Activated gamma-delta T cell treated with anti-CD3 and anti-CD28 coated beads, Interleukin-2, amount 50 U/mL, for 16 hours (primary cell): ENCODE measurements at regions not wholly inside any gene's neighbourhood (a gene's known extent, or its start where the extent isn't known, plus 50 kb on each side); places are given as distances from the start of the nearest gene placed in this dataset.
"Not testable (repeated sequence)": the region's sequence is repeated elsewhere in the genome, so short reads cannot be mapped to it uniquely, and the experiment has no call there.

Source experiments
- DNase-seq: peaks from one replicate; pipeline ENCODE4 v3.0.0-alpha.2; 2020; ENCODE audit warnings: low read depth

DNA sequence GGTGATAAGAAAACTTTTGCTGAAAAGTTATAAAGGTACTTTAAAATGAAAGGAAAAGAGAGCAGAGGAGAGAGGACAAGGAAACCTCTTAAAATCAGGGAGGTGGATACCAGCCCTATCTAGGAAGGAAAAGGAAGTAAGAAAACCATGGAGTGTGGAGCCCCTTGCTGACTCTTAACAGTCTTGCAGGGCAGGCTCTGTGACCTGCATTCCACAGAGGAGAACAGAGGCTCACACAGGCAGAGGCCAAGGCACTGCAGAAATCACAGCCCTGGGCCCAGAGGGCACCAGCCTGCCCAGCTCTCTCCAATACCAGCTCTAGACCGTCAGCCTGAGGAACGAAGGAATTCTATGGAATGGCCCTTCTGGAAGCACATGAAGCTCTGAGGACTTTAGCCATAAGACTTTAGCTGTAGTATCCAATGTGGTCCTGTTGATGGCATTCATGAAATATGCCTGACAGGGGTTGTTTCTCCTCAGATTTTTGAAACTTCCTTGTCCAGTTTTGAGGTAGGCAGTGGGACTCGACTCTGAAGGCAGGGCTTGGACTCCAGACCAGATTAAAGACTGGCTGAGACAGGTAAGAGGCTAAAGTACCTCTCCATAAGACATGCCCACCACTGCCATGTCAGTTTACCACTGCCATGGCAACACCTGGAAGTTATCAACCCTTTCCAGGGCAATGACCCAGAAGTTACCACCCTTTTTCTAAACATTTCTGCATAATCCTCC, 216.3 kb downstream of the ANAPC1 start:
- DNase-seq = no peak

DNA sequence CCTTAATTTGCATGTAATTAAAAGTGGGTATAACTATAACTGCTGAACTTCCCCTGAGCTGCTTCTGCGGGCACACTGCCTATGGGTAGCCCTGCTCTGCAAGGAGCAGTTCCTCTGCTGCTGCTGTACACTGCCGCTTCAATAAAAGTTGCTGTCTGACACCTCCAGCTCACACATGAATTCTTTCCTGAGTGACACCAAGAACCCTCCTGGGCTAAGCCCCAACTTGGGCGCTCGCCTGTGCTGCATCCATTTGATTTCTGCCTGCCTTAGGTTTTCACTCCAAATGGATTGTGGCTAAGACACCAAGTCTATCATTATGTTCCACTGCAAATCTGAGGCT, 215.7 kb downstream of the ANAPC1 start:
- no peak for DNase-seq

DNA sequence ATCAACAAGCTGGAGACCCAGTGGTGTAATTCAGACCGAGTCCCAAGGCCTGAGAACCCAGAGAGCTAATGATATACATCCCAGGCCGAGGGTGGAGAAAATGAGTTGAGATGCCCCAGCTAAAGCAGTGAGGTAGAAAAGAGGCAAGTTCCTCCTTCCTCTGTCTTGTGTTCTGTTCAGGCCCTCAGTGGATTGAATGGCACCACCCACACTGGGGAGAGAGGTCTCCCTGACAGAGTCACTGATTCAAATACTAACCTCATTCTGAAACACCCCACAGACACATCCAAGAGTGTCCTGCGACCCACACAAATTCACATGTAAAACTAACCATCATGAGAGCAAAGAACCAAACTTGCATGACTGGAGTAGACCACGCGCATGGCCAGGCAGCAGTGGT, 215.3 kb downstream of the ANAPC1 start:
- DNase-seq = no peak

DNA sequence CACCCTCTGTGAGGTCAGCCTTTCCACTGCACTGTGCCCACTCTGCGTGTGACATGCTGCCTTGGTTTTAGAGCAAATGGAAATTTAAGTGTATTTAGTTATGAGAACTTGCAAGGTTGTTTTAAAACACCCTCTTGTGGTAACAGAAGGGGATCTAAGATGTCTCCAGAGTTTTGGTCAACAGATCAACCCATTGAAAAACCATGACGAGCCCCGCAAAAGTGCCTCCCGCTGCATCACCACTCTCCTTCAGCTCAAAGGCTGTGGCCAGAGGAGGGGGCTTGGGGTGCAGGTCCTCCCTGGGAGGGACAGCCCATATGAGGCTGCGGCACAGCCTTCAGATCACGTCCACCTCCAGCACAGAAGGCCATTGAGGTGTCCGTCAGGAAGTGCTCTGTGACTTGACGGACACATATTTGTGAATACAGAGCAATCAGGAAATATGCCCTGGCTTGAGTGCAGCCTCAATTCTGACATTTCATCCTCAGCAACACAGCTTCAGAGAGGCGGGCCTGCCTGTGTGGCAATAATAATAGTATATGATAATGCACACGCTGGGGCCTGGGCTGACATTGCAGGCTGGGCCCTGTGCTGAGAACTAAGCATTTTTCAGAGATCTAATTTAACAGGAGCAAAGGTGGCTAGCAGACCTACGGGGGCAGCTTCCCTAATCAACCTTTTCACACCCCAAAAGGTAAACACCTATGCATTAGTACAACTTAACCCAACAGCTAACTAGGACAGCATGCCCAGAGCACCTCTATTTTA, 213.9 kb downstream of the ANAPC1 start:
- DNase-seq = no peak

DNA sequence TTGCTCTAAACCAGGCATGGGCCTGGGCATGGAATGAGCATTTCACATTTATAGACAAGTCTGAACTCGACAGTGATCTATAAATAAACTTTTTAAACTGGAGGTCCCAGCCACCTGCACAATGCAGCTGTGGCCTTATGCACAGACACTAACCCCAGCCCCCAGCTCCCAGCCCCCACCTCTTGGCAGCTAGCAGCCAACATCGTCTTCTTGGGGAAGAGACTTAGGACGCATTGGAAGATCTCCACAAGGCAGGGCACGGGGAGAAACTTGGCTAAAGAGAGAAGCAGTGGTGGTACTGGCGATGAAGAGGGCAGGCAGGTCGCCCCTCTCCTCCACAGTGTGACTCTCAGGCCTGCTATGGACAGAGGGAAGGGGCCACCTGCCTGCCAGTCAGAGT, 213.2 kb downstream of the ANAPC1 start:
- no peak for DNase-seq

DNA sequence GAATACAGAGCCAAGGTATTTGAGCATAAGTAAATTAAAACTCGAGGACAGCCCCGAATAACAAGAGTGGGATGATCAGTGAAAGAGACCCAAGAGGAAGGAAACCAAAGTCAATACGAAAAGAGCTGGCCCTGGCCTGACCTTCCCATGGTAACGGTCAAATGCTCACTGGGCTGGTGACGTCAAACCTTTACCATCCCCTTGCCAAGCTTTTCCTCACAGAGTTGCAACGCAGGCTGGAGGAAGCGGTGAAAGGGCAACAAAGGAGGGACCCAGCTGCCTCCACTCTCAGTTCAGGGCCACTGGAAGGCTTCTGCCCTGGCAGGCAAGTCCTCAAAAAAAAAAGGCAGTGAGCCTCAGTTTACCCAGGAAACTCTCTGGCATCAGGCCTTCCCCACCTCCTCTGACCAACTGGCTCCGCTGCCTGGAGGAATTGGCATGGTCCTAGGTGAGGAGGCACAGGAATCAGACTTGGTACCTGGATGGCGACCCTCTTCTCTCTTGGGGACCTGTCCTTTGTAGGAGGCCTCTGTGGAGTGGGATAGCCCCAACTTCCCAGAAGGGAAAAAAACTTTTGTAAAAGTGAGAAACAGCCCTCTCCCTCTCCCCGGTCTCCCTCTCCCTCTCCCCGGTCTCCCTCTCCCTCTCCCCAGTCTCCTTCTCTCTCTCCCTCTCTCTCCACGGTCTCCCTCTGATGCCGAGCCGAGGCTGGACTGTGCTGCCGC, 212.4 kb downstream of the ANAPC1 start:
- no peak for DNase-seq

DNA sequence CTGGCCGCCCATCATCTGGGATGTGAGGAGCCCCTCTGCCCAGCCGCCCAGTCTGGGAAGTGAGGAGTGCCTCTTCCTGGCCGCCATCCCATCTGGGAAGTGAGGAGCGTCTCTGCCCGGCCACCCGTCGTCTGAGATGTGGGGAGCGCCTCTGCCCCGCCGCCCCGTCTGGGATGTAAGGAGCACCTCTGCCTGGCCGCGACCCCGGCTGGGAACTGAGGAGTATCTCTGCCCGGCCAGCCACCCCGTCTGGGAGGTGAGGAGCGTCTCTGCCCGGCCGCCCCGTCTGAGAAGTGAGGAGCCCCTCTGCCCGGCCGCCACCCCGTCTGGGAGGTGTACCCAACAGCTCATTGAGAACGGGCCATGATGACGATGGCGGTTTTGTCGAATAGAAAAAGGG, 211.4 kb downstream of the ANAPC1 start:
- DNase-seq = not testable (repeated sequence)

DNA sequence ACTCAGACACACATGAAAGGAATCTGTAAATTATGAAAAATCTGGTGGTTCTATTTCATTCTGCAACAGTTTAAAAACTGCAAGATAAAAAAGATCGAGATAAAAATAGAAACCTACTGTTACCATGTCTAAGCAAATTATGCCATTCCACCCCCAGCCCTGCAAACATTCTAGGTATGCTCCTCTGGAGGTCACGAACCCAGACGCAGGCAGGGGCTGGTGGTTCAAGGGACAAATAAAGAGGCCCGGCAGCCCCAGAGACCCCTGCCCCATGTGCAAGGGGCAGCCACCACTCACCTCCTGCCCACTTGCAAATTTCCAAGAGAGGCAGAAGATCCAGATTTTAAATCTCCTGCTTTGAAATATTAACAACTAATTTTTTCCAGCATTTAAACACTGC, 210.5 kb downstream of the ANAPC1 start:
- DNase-seq = no peak

DNA sequence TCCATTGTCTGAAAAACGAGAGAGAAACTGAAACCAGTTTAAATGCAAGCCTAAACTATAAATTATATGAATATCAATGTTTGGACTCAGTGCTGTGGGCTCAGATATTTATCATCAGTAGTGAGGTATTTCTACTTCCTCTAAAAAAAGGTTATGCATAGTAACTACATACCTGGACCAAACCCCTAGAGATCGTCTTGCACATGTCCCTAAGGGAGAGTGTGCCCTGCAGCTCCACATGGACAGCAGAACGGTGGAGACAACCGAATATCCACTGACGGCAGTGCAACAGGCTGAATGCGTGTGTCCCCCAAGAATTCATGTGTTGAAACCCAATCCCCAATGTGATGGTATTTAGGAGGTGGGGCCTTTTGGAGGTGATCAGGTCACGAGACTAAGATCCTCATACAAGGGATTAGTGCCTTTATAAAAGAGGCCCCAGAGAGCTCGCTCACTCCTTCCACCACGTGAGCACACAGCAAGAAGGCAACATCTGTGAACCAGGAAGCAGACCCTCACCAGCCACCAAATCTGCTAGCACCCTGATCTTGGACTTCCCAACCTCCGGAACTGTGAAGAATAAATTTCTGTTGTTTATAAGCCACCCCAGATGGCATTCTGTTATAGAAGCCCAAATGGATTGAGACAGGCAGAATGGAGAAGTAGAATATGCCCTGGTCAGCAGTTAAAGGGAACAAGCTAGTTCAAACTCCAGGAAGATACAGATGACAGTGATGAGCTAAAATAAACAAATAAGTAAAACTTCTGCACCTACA, 208.4 kb downstream of the ANAPC1 start:
- no peak for DNase-seq

DNA sequence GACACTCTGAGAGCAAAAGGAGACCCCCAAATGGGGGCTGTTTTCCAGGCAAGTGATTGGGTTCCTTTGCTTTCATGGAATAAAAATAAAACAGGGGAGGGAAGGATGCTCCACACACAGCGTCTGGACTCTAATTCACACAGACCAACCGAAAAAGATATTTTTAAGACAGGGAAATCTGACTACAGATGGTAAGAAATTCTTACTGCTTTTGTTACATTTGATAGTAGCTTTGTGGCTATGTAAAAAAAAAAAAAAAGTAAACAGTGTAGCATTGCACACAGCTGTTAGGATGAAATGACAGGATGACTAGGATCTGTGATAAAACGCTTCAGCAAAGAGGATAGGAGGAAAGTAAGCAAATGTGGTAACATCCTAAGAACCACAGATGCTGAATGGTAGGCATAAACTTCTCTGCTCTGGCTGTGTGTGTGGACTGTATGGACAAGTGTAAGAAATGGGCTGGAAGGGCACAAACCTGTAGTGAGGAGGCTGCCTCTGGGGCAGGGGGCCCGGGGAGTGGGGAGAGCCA, 207.6 kb downstream of the ANAPC1 start:
- no peak for DNase-seq

DNA sequence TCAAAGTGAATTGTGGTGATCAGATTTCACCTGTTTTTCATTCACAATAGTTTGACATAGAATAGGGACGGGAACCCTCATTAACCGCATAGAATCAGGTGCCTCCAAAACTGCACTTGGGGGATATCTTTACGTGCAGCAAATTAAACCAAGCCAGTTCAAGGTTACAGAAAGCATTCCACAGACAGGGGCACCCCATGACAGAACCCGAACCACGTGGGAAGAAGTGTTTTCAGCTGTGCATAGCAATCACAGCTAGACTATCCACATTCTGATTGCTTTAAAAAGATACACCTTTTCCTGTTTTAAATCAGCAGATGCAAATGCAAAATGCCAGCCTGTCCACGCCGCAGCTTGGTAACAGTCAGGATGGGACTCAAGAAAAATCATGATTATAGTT, 205.8 kb downstream of the ANAPC1 start:
- no peak for DNase-seq

DNA sequence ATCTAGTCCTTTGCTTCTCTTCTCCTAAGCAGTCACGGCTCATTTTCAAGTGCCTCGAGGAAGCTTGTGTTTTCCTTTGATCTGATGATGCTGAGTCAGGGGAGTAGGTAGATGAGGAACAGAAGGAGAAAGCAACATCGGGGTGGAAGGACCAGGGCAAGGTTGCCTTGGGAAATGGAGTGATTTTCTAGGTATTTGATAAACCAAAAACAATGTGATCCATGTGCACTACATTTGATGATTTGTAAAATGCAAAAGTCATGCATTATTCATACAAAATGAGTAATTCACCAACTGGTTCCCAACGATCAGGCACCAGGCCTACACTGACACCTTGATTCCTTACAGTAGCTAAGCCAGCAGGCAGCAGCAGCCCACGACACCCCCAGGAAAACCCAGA, 205.3 kb downstream of the ANAPC1 start:
- no peak for DNase-seq

DNA sequence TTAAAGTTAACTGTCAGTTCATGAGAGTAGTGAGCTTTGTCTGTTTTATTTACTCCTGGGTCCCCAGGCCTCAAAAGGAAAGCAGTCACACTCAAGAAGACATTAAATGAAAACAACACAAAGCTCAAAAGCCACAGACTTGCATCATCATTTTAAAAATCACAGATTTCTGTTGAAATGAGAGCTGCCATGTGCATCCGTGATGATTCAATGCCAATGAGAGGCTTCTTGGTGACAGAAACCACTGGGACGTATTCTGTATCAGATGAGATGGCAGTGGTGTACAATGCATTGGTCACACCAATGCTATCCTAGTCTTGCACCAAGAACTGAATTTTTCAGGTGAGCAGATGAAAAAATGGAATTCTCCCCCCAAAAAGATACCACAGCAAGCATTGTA, 204.8 kb downstream of the ANAPC1 start:
- DNase-seq = no peak

DNA sequence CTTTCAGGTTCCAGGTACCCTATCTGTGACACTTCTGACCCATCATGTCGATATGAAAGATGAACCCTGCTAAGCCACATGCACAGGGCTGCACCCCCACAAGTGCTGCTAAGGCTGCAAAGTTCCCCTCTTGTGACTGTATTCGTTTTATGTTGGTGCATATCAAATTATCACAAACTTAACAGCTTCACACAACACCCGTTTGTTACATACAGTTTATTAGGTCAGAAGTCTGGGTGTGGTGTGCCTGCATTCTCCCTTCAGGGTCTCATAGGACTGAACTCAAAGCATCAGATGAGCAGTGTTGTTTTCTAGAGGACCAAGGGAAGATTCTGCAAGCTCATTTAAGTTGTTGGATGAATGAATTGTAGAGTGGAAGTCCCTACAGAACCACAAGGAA, 199.4 kb downstream of the ANAPC1 start:
- no peak for DNase-seq

DNA sequence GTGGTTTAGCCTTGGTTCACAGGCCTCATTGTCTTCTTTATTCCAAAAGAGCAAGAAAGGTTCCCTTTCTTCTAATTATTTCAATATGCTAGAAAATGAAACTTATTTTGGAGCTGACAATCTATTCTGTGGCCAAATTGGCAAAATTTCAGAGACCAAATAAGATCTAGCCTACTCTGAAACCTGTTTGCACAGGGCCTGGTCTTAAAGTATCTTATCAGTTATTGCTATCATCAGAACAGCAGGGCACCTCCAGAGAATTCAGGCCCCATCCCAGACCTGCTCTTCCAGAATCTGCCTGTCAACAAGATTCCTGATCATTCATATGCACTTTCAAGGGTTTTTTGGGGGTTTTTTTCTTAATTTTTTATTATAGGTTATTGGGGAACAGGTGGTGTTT, 198.7 kb downstream of the ANAPC1 start:
- DNase-seq = no peak

DNA sequence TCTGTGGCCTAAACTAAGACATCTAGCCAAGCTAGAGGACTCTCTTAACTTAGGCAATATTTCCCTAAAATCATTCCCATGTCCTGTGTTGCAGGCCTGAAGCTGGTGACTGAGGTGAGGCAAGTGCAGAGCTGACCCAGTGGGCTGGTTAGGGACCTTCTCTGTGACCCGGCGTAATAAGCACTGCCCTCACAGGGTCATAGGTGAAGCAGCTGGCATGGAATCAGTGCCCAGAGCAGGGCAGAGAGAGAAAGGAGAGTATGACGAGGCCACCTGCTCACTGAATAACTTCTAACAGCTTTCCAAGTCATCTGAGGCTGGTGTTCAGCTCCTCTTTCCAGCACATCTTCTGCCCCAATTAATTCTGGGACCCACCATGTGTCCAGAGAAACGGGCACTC, 197.0 kb downstream of the ANAPC1 start:
- DNase-seq = no peak

DNA sequence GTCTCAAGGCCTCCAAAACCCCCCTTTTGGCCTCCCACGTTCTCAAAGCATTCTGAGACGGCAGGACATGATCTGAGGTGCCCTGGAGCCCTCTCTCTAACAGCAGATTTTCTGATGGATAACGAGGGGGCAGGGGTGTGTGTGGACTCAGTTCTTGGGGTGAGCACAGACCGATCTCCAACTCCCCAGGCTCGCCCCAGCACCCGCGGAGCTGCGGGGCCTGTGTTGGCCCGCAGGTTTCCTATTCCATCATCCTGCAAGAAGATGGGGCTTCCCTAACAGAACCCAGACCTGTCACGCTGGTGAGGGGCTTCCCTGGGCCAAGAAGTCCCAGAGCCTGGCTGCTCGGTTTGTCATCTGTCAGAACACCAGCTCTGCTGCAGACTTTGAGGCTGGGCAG, 196.1 kb downstream of the ANAPC1 start:
- no peak for DNase-seq

DNA sequence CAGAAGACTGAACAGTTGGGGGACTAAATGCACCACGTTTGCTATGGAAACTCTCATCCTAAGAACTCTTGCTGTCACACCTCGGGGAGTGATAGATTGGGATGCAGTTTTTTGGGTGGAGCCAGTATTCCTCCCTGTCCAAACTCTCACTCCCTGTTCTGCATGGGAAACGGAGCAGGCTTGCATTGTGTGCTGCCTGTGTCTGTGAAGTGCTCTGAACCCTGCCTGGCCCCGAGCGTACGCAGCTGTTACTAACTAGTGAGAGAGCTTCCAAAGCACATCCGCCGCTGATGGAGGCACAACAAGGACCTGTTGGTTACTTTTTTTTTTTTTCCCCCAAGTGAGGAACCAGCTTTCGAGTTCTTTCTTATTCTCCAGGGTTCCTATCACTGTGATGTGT, 195.5 kb downstream of the ANAPC1 start:
- DNase-seq = no peak

DNA sequence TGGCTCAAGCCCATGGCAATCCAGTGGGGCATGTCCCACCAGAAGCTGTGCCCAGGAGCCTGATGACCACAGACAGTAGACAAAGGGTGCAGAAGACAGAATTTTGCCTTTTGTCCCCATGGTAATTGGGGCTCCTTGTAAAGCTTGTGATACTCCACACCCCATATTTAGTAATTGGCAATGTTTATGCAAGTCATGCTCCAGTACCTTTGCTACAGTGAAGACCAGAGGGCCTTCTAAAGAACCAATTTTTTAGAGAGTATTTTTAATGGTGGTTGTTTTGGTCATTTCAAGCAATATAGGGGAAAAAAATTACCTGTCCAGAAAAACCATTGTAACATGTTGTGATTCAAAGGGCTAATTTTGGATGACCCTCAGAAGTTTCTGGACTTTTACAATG, 194.8 kb downstream of the ANAPC1 start:
- no peak for DNase-seq

DNA sequence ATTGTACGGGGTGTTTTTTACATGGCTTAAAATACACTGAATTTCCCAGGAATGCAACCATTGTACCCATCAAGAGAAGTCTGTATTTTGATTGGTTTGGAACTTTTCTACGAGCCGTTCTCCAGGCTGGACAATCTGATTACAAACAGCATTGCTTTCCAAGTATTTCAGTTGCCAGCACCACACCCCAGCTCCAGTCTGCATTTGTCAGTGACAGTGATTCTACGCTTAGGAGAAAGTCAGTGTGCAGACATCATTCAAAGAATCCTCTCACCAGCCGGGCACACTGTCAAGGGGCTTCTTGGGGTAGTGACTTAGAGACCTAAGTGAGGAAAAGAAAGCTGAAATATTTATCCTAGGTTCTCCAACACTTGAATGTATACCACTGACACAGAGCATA, 194.1 kb downstream of the ANAPC1 start:
- no peak for DNase-seq

DNA sequence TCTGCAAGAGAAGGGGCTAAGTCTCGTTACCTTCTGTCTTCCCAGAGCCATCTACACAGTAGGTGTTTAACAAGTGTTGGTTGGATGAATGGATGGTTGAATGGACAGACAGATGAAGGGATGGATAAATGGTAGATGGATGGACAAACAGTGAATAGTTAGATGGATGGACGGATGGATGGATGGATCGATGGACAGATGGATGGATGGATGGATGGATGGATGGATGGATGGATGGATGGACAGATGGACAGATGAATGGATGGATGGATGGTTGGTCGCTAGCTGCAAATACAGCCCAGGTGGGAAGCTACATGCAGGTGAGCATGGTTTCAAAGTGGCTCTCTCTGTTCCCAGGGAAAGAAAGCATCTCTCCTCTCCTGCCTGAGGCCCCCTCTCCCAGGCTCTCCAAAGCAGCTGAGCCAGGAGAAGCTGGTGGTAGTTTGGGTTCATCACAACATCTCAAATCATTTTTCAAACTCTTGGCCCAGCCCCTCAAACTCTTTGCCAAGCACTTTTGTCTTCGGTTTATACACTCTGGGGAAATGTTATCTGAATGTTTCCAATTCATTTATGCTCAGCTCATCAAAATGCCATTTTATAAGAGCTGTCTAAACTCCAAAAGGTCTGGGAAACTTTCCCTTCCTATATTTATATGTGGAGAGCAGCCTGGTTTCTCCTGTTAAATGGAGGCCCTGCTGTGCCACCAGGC, 192.7 kb downstream of the ANAPC1 start:
- no peak for DNase-seq

DNA sequence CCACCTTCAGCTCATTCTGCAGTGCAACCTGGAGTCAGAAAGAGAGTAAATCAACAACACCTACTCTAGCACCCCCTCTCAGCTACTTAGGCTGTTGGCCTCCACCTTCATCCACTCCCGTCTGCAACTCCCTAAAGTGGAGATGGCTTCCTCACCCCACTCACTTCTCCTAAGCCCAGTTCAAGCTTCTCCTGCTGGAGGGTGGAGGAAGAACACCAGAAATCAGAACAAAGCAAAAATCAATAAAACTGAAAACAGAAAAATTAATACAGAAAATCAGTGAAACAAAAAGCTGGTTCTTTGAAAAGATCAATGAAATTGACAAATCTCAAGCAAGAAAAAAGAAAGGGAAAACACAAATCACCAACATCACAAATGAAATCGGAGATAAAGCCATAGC, 191.7 kb downstream of the ANAPC1 start:
- no peak for DNase-seq
